ENCODE measurements at regions not wholly inside any gene's neighbourhood (a gene's known extent, or its start where the extent isn't known, plus 50 kb on each side); places are given as distances from the start of the nearest gene placed in this dataset.
"Not testable (repeated sequence)": the region's sequence is repeated elsewhere in the genome, so short reads cannot be mapped to it uniquely, and the experiment has no call there.

DNA sequence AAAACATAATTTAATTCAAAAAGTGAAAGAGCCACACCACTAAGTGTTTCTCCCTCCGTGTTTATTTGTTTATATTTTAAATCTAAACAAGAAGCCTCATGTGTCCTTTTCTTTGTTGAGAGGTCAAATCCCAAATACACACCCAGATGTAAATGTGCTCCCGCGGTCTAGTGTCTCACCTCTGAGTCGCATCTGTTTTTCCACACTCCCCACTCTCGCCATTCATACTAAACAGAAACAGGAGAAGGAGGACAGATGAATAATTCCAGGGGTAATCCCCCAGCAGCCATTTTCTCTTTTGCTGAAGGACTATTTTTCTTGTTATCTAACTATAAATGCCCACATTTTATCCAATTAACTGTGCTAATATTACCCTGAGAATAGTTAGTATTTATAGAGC lies 361.6 kb upstream of the RIOK2 start:
- no peak for DNase-seq (ENCODE audit: low spot score)

- DNase-seq (ENCODE audit: low spot score) = no peak
These were observed 362.4 kb upstream of the RIOK2 start for GRCh38 chr5:97545446-97545845.

DNA sequence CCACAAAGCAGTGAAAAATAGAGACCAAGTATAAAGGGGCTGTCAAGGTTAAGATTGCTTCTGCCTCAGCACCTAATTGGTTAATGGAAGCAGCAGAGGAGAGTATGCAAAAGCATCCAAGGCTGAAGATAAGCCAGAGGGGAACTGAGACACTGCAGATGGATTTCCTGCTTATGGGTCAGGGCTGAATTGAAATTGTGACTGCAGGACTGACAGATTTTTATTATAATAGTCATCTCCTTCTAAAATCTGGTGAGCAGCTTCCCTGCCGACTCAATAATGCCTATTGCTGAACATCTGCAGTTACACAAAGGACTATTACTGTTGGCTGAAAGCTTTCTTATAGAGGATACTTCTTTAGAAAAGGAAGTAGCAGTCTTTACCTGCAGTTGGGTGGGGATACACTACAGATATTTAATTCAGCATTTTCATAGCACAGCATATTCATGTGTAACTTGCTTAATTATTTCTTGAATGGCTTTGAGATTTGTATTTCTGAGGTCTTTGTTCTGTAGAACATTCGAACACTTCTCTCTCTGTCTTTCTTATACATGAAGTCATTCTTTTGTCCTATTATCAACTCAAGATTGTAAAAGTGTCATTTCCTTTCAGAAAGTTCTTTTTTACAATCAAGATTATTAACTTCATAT lies 363.0 kb upstream of the RIOK2 start:
- no peak for DNase-seq (ENCODE audit: low spot score)

GRCh38 chr5:97547430-97547829 lies 364.4 kb upstream of the RIOK2 start:
- DNase-seq (ENCODE audit: low spot score) = no peak

DNA sequence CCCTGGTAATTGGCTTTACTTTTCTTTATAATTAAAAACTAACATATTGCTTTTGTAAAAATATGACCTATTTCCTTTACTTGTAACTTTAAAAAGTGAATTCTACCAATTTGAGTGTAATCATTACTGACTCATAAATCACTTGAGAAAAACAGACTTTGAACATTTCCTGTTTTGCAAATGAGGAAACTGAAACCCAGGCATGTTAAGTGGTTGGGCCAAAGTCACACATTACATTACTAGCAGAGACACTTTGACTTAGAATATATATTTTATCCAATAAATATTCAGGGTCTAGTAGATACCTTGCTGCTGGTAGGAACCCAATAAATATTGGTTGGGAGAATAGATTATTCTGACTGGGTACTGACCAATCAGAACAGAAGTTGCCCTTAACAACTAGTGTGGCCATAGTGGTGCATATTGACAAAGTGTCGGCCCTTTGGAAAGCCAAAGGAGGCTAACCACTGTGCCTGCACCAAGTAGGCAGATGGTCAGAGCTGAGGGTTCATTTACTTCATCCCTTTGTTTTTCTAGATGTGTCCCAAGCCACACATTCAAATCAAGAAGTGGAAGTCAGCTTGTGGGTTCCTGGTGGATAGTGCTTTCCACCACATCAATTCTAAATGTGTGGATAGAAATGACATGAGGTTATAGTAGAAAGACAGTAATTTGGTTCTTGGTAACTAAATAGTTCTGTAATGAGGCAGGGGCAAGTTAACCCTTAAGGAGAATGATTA lies 365.1 kb upstream of the RIOK2 start:
- DNase-seq (ENCODE audit: low spot score) = no peak

DNA sequence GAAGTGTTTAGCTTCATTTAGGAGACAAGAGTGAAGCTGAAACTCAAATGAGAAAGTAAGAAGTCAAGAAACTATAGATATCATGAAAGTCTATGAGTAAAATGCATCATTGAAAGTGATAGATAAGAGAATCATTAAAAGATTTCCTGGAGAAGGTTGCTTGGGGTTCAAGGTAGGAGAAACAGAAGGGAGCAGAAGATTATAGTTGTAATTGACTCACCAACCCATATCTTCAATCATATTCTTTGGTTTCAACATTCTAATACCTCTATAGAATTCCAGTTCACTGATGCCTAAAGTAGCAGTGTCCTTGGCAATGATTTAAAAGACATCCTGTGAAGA lies 365.7 kb upstream of the RIOK2 start:
- DNase-seq (ENCODE audit: low spot score) = no peak

- DNase-seq (ENCODE audit: low spot score) = no peak
These were observed 366.4 kb upstream of the RIOK2 start for GRCh38 chr5:97549496-97549895.

DNA sequence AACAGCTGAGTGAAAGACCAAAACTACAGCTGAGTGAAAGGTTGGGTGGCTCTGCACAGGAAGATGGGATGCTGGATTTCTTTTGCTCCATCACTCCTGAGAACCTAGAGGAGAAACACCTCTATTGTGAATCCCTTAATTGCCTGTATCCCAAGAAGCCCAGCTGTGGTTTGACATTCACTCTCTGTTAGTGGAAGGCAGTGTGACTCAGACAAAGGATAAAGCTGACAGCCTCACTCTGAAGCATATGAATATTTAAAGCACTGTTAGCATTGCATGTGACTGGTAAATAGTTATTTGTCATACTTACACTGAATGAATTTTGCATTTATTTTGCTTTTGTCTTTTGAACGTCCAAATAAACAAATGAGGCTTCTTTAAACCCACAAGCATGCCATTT lies 367.1 kb upstream of the RIOK2 start:
- no peak for DNase-seq (ENCODE audit: low spot score)

GRCh38 chr5:97550818-97551217 lies 367.8 kb upstream of the RIOK2 start:
- no peak for DNase-seq (ENCODE audit: low spot score)

- DNase-seq (ENCODE audit: low spot score) = no peak
These were observed 370.8 kb upstream of the RIOK2 start for GRCh38 chr5:97553604-97554452.

DNA sequence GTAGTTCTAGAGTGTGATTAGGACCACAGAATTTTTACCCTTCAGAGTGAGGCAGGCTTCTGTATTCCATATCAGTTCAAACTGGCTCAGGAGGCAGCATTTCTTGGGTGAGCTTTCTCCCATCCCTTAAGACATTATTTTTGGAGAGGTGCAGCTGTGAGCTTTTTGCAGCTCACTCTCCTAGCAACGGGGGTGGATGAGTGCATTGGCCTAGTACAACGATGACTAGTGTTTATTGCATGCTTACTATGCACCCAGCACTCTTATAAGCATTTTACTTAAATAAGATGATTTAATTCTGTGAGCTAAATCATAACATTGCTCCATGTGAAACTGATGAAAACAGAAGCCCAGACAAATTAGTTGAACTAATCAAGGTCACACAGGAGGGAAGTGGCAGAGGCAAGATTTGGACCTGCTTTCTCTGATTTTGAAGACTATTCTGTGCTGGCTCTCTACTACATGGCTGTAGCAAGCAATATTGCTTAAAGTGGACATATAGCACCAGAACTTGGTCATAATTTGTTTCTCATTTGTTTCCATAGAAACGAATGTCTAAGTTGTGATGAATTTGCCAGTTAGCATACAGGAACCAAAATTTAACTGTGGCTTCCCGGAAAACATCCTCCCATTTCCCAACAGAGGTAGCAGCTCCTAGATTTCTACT lies 372.1 kb upstream of the RIOK2 start:
- DNase-seq (ENCODE audit: low spot score) = no peak

- DNase-seq (ENCODE audit: low spot score) = no peak
These were observed 372.6 kb upstream of the RIOK2 start for GRCh38 chr5:97555644-97555981.

- DNase-seq (ENCODE audit: low spot score) = no peak
These were observed 377.0 kb upstream of the RIOK2 start for GRCh38 chr5:97559827-97560598.

- DNase-seq (ENCODE audit: low spot score) = no peak
These were observed 377.5 kb upstream of the RIOK2 start for GRCh38 chr5:97560599-97560993.

DNA sequence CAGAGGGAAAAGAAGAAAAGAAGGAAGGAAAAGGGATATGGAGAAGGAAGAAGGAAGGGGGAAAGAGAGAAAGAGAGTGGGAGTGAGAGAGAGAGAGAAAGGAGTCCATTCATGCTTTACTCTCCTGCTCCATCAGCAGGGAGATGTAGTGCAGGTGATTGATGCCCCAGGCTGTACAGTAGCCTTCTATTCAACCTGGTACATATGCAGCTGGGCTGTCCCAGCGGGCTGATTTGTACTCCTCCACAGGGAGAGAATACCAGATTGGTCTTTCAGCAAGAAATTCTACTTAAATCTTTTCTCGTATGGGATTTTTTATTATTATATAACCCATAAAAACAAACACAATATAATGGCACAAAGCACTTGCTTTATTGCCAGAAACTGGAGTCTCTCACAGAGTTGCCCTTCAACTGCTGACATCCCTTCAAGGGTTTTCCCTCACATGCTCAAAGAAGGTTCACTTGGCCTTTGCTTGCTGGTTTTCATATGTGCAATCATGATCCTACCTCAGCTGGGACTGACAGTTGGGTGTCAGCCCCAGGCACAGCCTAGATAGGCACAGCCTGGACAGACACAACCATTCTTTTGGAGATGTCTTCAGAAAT lies 380.1 kb upstream of the RIOK2 start:
- DNase-seq (ENCODE audit: low spot score) = no peak

DNA sequence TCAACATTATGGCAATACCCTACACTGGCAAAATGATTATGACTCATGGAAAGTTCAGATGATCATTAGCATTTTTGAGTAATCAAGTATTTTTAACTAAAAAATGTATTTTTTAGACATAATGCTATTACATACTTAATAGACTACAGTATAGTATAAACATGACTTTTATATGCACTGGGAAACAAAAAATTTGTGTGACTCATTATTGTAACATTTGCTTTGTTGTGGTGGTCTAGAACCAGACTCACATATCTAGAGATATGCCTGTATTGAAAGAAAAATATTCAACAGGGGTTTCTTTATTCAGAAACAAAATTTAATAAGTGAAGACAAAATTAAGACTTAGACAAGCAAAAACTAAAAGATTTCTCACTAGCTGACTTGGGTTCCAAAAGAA lies 385.3 kb upstream of the RIOK2 start:
- no peak for DNase-seq (ENCODE audit: low spot score)

GRCh38 chr5:97570242-97570641 lies 387.2 kb upstream of the RIOK2 start:
- no peak for DNase-seq (ENCODE audit: low spot score)

DNA sequence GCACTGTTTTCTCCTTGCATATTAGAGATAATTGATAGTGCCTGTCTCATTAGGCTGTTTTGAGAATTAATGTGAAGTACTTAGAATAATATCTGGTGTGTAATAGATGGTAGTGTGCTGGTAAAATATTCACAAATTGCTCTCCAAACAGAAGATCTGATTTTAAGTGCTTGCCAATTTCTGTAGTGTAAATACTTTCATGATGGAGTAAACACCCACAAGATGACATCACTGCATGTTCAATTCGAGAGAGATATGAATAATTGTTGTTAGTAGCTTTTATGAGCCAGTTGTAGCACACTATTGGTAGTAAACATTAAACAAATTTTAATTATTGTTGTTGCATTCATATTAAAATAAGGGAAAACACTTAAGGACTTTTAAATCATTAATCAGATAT lies 392.3 kb upstream of the RIOK2 start:
- DNase-seq (ENCODE audit: low spot score) = no peak

GRCh38 chr5:97576956-97577355 lies 393.9 kb upstream of the RIOK2 start:
- DNase-seq (ENCODE audit: low spot score) = no peak

GRCh38 chr5:97579977-97580376 lies 396.9 kb upstream of the RIOK2 start:
- not testable (repeated sequence) for DNase-seq (ENCODE audit: low spot score)

DNA sequence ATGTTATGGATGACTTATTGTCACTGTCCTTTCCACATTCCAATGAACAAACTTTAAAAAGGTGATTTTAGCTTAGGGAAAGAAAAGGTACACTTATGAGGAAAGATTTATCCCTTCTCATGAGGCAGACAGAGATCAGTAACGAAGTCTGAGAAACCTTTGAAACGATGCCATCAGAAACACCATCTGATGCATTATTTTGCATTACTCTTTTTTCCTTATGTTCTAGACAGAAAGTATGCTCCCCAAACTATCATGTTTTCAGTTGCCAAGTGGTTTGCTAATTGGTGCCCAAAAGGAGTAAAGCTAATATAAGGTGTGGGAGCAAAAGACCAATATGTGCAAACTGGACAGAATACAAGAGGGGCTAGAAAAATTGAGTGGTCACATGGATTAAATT lies 397.7 kb upstream of the RIOK2 start:
- no peak for DNase-seq (ENCODE audit: low spot score)

- DNase-seq (ENCODE audit: low spot score) = no peak
These were observed 408.7 kb upstream of the RIOK2 start for GRCh38 chr5:97591781-97592180.

All from left forelimb (tissue), 1 donor.